SK-MEL-5 (cell line): ENCODE measurements at regions not wholly inside any gene's neighbourhood (a gene's known extent, or its start where the extent isn't known, plus 50 kb on each side); places are given as distances from the start of the nearest gene placed in this dataset.

ENCODE experiments used
- DNase-seq: peaks from one replicate; pipeline ENCODE4 v3.0.0-alpha.2; 2016; ENCODE audit warnings: low read depth, low spot score
- in situ Hi-C: cut with HindIII; loops from 2 replicates; pipeline ENCODE4 v1.10.0; 2016; ENCODE audit warnings: low sequenced_read_pairs, high pct_unique_total_duplicates, low pct_unique_long_range_greater_than_20kb

DNA sequence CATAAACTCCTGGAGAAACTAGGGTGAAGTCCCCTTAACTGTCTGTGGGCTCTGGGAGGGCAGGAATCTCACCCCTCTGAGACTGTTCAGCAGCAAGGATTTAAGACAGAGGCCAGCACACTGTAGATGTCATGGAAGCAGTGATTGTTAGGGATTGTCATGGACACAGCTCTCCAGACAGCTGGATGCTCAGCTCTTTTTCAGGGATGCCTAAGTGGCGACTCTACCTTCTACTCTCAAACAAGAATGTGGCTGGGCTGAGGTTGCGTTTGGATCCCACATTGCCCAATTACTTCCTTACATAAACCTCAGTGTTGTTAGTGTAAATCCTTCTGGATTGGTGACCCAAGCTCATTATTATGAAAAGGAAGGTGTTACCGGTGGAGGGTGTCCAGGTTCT, 291.9 kb upstream of the VCX3A start:
- DNase-seq = no peak
- in situ Hi-C loops = no loop called here

DNA sequence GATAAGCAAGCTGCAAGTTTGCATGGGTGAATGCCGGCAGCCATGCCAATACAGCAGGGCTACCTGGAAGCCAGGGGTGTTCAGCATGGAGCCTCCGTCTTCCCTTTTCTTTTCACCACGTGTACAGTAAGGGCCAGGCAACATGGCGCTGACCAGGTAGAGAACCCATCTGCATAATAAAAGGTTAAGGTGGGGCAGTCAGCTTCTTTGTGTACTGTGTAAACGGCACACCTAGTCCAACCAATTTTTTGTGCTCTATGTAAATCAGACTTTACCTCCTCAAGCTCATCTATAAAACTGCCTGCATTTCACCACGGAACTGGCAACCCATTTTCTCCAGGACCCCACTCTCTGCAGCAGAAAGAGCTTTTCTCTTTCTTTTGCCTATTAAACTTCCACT, 286.8 kb upstream of the VCX3A start:
- DNase-seq = no peak
- in situ Hi-C loops = no loop called here

DNA sequence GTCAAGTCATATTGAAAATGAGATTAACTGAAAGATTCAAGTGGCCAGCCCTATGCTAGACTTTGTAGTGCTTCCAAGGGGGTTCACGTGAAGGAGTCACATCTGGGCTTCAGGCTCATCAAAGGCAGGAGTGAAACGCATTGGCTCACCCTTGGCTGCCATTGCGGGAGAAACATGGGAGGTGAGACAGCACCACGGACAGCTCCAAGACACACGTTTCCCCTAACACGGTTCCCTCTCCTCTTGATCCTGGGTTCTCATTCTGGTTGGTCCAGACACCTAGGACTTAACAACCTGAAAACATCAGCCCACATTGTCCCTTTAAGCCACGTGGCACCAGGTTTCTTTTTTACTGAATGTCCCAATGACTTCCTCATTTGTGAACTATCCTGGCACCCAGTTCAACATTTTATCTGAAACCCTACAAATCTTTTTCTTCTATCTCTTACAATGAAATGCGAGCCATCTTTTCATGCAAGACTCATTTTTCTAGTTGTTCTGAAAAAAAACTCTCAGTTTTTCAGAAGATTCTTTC, 279.0 kb upstream of the VCX3A start:
- DNase-seq = no peak
- in situ Hi-C loops = no loop called here

DNA sequence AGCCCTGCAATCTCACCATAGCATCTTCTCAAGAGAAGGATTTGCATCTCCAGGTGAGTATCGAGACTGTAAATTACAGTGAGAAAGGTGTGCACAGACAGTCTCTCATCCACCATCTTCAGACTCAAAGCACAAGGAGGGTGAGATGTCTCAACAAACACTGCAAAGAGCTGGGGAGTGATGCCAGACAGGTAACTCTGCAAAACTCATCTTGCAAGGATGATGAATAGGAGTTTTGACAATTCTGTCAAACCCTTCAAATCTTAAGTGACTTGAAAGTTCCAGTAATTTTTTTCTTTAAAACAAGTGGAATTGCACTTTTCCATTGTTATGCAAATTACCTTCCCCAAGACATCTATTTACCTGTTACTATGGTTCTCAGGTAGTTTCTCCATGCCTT, 277.2 kb upstream of the VCX3A start:
- in situ Hi-C loops = no loop called here

DNA sequence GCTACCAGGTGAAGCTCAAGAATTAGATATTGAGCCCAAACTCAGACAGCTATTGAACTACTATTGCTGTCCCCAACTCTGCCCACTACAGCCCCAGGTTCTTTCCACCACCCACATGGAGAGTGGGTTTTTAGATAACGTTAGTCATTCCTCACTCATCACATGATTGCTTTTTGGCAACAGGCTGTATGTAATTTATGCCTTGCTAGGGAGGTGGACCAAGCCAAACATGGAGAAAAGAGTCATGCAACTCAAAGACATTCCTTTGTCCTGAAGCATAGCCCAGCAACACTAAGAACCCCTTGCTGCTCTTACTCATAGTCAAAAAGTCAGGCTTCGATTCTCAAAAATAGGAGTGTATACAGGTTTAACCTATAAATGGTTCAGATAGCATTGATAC, 275.9 kb upstream of the VCX3A start:
- in situ Hi-C loops = no loop called here
- no peak for DNase-seq

More for the DNA sequence above, 277.2 kb upstream of the VCX3A start:
- no peak for DNase-seq

DNA sequence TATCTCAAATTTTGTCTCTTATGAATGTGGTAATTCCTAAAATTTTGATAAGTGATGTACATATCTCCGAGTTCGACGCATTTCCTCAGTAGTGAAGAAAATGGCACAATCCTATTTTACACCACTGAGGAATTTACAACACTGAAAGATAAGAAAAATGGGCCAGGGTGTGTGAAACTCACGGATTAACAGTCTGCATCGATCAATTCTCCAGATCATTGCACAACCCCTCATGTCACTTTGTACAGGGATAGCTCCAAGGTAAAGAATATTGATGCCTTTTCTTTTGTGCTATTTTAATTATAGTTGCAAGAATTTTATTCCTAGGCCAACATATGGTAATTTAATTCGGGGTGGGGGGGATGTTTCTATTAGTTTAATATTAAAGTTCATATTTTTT, 268.7 kb upstream of the VCX3A start:
- no peak for DNase-seq
- in situ Hi-C loops = no loop called here

DNA sequence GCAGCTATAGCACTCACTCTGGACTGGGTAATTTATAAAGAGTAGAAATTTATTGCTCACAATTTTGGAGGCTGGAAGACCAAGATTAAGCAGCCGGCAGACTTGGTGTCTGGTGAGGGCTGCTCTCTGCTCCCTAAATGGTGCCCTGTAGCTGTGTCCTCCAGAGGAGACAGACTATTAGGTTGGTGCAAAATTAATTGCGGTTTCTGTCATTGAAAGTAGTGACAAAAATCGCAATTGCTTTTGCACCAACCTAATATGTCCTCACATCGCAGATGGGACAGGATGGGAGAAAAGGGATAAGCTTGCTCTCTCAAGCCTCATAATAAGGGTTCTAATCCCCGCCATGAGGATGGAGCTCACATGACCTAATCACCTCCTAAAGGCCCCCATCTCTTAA, 258.1 kb upstream of the VCX3A start:
- DNase-seq = no peak
- in situ Hi-C loops = no loop called here

DNA sequence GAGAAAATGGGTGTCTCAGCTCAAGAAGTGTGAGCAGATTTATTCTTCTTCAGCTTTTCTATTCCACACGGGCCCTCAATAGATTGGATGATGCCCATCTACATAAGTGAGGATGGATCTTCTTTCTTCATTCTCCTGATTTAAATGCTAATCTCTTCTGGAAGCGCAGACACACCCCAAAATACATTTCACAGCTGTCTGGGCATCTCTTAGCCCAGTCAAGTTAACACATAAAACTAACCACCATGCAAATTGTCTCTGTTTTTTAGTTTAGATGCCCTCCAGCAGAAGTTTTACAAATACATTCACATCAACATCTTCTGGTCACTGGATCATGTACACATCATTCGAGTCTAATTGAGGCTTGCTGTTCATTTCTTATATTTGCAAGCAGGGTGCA, 249.0 kb upstream of the VCX3A start:
- in situ Hi-C loops = no loop called here
- no peak for DNase-seq

DNA sequence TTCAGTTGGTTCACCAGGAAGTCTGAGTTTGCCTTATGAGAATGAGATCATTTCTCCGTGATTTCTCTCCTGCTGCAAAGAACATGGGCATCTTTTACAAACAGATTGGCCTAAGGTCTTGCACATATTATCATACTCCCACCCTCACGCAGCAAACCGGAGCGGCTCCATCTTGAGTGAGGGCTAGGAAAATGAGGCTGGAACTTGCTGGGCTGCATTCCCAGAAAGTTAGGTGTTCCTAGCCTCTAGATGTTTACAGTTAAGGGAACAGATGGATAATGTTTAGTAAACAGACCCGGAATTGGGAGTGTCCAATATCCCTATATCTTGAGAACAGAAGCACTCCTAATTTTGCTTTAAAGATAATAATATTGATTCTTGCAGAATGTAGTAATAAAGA, 247.9 kb upstream of the VCX3A start:
- in situ Hi-C loops = no loop called here
- DNase-seq = no peak

DNA sequence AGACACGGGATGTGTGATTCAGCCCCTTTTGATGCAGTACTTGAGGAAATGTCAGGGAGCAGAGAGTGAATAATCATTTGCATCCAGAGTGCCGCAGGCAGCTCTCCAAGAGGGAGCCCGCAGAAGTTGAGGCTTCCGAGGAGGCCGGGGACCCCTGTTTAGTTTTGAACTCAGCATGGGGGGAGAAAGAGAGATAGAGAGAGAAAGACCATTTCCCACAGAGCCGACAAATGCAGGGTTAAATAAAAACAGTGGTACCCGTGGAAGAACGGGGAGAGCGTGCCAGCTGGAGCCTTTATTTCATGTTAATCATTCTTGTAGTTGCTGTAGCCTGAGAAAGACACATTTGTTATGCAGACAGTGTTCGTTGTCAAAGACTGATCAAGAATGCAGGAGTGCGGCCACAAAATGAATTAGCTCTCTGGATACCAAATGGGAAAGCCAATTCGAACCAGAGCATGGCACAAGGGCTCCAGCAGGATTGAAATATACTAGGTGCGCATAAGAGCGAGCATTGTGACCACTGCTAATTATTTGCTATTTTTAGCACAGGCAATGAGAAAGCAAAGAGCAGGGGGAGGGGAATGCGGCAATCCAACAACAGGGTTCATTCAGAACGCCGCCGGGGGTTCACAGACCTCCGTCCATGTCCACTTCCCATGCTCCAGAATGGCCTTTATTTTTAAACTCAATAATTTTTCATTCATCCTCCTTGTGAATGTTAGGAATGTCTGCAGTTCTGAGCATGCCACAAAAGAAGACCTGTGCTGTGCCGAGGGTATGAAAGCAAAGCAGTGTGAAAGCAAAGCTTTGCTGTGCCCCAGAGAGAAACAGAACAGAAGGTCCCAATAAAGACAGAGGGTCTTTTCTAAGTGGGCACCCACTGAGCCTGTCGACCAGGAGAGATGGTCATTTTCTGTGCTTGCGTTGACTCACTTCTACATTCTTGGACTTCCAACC, 243.9 kb upstream of the VCX3A start:
- in situ Hi-C loops = no loop called here
- DNase-seq = peak; percentile 52

DNA sequence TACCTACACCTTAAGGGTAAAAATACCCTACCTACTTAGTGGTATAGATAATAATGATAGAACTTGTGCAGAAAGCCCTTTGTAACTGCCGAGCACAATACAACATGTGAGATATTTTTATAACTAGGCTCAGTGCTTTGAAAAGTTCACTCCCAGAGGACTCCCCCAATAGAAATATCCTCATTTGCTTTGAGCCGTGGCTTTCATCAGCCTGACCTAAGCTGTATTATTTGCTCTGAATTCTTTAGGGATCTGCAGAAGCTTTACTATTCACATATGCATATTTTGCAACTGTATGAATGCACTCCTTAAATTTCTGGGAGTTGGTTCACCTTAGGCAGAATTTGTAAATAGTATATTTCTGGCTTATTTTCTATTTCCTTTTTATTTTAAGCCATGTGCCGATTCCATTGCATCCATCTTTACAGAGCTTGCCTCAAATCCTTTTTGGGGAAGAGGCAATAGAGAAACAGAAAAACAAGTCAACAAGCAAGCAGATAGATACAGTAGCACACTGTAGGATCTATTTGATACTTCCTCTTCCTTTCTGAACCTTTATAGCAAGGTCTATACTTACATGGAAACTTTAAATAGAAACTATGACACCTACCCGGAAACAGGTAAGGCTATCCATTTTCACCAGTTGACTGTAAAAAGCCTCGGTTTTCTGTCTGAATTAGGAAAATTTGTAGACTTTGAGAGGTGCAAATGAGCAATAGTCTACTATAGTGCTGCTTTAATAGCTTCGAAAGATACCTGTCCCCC, 242.5 kb upstream of the VCX3A start:
- in situ Hi-C loops = no loop called here
- no peak for DNase-seq

DNA sequence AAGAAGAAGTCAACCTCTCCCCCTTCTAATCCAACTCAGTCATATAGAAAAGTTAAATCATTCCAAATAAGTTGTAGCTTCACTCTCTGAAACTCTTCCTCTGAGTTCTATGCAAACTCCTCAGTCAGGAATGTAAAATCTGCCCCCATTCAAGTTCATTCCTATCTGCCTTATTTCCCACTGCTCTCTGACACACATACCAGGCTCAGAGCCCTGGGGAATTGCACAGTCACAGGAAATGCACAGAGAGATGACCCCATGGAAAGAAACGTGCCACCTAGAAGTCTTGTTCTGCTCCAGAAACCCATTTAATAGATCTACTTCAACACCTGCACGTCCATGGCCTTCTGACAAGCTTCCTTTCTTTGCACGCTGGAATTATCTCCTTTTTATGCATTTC, 236.0 kb upstream of the VCX3A start:
- in situ Hi-C loops = no loop called here

DNA sequence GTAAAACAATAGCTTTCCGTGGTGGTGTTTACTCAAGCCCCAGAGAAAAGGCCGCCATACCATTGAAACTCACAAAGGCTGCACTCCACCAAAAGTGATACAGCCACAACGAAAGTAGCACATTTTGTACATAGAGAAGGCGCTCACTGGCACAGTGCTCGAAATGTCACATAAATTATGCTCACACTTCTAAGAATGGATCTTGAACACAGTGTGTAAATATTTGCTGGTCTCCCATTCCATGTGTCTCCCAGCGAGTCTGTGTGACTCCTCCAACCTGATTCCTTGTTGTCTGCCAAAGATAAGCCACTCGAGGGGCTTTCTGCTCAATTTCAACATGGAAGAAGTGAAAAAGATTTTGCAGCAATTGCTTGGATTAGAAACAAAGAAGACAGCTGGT, 234.0 kb upstream of the VCX3A start:
- in situ Hi-C loops = no loop called here
- DNase-seq = no peak

More for the DNA sequence above, 236.0 kb upstream of the VCX3A start:
- DNase-seq = no peak

DNA sequence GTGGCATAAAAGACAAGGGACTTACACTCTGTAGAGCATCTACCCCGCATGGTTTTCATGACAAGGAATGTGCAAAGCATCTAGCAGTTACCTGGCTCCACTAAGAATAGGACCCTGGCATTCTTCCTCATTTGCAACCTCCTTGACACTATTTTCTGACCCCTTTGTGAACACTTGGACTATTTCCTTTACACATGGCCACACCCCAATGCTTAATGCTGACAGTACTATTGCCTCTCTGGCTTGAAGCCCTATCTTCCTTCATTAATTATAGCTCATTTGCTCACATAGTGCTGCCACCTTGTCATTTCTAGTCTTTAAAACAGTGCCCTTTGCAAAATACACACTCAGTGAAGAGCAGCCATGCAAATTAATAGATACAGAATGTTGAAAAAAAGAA, 226.3 kb upstream of the VCX3A start:
- DNase-seq = no peak
- in situ Hi-C loops = no loop called here

DNA sequence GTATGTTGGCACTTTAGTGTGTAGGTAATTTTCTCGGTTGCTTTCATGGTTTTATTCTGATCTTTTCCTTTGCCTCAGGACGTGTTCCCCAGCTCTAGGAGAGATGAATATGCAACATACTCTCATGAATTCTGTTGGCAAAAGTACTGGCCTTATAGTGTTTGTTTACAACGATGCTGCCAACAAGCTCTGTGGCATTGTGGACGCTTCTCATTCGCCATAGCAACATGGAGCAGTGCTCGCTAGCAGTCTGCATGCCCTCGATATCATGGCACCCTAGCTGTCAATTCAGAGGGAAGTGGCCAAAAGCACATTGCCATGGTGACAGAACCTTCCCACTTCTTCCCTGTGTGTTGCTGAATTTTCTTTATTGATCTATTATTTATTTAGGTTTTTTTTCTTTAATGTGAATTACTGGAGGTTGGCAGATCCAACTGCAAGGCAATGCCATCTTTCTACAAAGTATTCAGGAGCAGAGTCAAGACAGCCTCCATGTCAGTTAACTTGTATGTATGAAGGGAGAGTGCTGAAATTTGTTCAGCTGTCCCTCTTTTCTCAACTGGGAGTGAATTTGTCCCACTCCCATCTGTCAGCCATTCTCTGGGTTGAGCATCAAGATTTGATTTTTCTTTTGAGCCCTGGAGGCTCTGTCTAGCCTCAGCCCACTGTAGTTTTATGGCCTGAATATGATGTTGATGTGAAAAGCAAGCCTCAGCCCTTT, 224.9 kb upstream of the VCX3A start:
- in situ Hi-C loops = no loop called here
- no peak for DNase-seq

DNA sequence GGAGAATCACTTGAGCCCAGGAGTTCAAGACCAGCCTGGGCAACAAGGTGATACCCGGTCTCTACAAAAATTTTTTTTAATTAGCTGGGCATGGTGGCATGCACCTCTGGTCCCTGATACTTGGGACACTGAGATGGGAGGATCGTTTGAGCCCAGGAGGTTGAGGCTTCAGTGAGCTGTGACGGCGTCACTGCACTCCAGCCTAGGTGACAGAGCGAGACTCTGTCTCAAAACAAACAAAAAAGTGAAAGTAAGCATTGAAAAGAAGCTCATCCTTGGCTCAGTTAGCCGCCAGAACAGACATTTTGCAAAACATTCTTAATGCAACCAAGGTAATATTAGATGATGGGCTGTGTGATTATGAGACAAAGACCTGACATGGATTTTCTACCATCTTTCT, 223.3 kb upstream of the VCX3A start:
- no peak for DNase-seq
- in situ Hi-C loops = no loop called here

DNA sequence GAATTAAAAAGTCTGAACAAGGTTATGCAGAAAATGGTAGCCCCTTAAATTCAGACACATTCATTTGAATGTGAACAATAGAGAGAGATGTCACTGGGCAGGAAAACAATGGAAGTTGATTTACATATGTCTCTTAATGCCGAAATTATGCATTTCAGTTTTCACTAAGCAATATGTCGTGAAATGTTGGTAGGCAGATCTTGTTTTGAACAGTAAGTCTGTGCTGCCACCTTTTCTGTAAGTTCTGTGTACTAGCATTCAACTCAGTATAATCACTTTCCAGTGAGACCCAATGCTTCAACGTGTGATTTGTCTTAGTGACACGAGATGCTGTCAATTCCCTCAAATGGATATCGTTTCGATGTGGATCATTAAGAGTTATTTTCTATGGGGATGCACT, 222.7 kb upstream of the VCX3A start:
- in situ Hi-C loops = no loop called here
- no peak for DNase-seq

DNA sequence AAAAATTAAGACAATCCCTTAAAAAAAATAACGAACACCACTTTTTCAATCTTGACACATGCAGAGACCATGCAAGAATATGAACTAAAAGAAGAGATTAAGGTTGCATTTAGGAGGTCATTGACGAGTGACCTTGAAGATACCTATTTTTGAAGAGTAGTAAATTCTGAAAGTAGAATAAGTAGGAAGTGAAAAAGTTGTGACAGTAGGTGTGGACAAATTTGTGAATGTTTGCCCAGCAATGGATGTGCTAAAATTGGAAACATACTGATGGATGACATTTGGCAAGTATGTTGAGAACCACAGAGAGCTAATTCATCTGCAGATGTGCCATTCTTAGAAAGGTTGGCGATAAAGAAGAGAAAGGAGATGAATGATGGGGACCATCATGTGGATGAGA, 213.7 kb upstream of the VCX3A start:
- in situ Hi-C loops = no loop called here
- no peak for DNase-seq
